ENCODE measurements at regions not wholly inside any gene's neighbourhood (a gene's known extent, or its start where the extent isn't known, plus 50 kb on each side); places are given as distances from the start of the nearest gene placed in this dataset.
A peak's percentile ranks its signal among the peaks of the same experiment; 100 is the strongest.

DNA sequence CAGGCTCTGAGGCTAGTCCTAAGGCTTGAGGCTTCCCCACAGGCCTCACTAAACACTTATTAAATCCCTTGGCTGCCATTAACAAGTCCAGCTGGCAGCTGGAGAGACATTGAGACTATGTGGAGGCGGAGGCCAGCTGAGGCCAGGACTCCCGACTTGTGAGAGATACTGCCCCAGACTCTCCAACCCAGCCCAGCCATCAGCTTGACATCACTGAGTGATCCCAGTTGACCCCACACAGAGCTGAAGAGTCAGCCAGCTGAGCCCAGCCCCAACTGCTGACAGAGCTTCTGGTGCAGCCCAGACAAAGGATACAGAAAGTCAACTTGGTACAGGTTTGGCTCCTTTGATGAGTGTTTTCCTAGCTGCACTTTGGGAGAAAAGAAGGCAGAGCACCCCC lies 343.1 kb downstream of the C16orf95 start:
- DNase-seq: no peak
- Histone ChIP-seq H3K9me3 (no peaks in the 10 kb centered on the region), H3K4me1 (ENCODE audit: low read depth) (no peaks in the 10 kb centered on the region), H3K36me3 (ENCODE audit: low read depth) (no peaks in the 10 kb centered on the region), H3K4me3 (no peak overlapping the region)
- ATAC-seq: no peak
- TF ChIP-seq, protein P1, sequence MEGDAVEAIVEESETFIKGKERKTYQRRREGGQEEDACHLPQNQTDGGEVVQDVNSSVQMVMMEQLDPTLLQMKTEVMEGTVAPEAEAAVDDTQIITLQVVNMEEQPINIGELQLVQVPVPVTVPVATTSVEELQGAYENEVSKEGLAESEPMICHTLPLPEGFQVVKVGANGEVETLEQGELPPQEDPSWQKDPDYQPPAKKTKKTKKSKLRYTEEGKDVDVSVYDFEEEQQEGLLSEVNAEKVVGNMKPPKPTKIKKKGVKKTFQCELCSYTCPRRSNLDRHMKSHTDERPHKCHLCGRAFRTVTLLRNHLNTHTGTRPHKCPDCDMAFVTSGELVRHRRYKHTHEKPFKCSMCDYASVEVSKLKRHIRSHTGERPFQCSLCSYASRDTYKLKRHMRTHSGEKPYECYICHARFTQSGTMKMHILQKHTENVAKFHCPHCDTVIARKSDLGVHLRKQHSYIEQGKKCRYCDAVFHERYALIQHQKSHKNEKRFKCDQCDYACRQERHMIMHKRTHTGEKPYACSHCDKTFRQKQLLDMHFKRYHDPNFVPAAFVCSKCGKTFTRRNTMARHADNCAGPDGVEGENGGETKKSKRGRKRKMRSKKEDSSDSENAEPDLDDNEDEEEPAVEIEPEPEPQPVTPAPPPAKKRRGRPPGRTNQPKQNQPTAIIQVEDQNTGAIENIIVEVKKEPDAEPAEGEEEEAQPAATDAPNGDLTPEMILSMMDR (IDR thresholded peaks at IDR 0.05): no peak
- intact Hi-C loops (cut with DNase I, micrococcal nuclease): no loop called here

DNA sequence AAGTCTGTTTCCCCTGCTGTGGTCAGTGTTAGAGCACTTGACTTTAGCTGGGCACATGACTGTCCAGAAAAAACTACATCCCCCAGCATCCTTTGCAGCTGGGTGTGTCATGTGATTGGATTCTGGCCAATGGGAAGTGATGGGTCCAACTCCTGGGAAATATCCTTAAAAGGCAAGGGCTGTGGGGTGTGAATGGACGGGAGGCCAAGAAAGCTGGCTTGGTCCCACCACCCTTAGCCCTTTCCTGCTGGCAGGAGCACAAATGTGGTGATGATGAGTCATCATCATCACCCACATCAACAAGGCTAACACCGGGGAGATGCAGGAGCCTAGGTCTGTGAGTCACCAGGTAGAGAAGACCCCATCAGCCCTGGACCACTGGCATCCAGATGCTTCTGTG lies 341.7 kb downstream of the C16orf95 start:
- Histone ChIP-seq H3K4me1 (ENCODE audit: low read depth) (no peaks in the 10 kb centered on the region), H3K4me3 (no peak overlapping the region), H3K36me3 (ENCODE audit: low read depth) (no peaks in the 10 kb centered on the region), H3K9me3 (no peaks in the 10 kb centered on the region)
- TF ChIP-seq, protein P1 (IDR thresholded peaks at IDR 0.05): no peak
- peak; percentile 25 for ATAC-seq
- DNase-seq: no peak
- intact Hi-C loops (cut with DNase I, micrococcal nuclease): no loop called here

DNA sequence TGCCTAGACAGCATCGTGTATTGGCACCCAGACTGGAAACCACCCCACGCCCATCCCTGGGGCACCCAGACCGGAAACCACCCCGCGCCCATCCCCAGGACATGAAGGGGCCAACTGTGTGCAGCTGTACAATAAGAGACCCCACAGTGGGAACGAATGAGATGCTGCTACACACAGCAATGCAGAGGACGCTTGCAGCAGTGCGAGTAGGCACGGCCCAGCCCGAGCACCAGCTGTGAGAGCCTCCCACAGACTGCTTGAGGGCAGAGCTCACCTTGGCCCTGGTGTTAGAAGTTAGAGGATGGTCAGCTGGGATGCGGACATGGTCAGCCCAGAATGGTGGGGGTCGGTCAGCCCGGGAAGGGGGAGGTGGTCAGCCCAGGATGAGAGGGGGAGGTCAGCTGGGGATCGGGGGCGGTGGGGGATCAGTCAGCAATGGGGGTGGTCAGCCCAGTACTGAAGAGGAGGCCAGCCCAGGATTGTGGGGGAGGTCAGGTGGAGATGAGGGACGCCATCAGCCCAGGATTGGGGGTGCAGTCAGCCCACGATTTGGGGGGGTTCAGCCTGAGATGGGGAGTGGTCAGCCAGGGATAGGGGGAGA lies 340.0 kb downstream of the C16orf95 start:
- no peaks in the 10 kb centered on the region for H3K4me1 ChIP-seq (ENCODE audit: low read depth)
- intact Hi-C loops (cut with DNase I, micrococcal nuclease): no loop called here
- H3K9me3 ChIP-seq: no peaks in the 10 kb centered on the region
- no peak for ATAC-seq
- TF ChIP-seq, protein P1 (IDR thresholded peaks at IDR 0.05): no peak
- no peak overlapping the region for H3K4me3 ChIP-seq
- no peak for DNase-seq
- no peaks in the 10 kb centered on the region for H3K36me3 ChIP-seq (ENCODE audit: low read depth)

DNA sequence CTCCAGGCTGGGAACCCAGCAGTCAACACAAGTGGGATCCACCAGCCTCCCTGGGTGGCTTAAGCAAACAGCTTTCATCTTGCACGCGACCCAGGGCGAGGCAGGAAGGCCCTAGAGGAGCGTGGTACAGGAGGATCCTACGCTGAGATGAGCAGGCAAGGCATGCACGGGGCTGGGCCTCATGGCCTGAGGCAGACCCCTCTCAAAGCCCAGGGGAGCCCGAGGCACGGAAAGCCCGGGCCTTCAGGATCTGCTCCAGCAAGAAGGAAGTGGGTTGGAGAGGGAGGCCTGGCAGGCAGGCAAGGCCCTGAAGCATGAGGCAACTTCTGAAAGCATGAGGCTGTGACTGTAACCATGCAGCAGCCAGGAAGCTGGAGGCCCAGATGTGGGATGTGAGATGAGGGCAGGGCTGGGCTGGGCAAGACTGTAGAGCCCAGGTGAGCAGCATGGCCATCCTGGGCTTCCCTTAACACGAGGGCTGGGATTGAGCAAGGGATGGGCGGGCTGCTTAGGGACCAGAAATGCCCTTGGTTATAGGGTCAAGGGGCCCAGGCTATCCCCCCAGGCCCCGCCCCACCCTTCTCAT lies 338.7 kb downstream of the C16orf95 start:
- no peaks in the 10 kb centered on the region for H3K36me3 ChIP-seq (ENCODE audit: low read depth)
- intact Hi-C loops (cut with DNase I, micrococcal nuclease): no loop called here
- no peak for ATAC-seq

DNA sequence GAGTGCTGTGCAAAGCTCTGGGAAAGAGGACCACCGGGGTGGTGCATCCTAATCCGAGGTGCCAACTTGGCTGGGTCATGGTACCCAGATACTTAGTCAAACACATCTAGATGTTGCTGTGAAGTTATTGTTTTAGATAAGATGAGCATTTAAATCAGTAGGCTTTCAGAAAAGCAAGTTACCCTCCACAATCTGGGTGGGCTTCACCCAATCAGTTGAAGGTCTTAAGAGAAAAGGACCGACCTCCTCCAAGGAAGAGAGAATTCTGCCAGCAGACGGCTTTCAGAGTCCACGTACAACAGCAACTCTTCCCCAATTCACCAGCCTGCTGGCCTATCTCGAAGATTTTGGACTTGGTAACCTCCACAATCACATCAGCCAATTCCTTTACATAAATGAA lies 338.1 kb downstream of the C16orf95 start:
- Histone ChIP-seq H3K9me3 (no peaks in the 10 kb centered on the region), H3K4me1 (ENCODE audit: low read depth) (no peaks in the 10 kb centered on the region), H3K36me3 (ENCODE audit: low read depth) (no peaks in the 10 kb centered on the region), H3K4me3 (no peak overlapping the region)
- no peak for DNase-seq
- no peak for ATAC-seq
- TF ChIP-seq, protein P1 (IDR thresholded peaks at IDR 0.05): no peak
- intact Hi-C loops (cut with DNase I, micrococcal nuclease): no loop called here

More for the DNA sequence above, 338.7 kb downstream of the C16orf95 start:
- no peaks in the 10 kb centered on the region for H3K9me3 ChIP-seq
- TF ChIP-seq, protein P1 (IDR thresholded peaks at IDR 0.05): no peak
- no peaks in the 10 kb centered on the region for H3K4me1 ChIP-seq (ENCODE audit: low read depth)
- DNase-seq: no peak
- H3K4me3 ChIP-seq: no peak overlapping the region

Measured in mucosa of descending colon (tissue), 3 donors.